ENCODE measurements at regions not wholly inside any gene's neighbourhood (a gene's known extent, or its start where the extent isn't known, plus 50 kb on each side); places are given as distances from the start of the nearest gene placed in this dataset.

- peak; percentile 75 for DNase-seq (ENCODE audit: low read depth in 2 of 2)
Measured at GRCh38 chr7:42452356-42452755, 215.3 kb upstream of the GLI3 start.

- no peak for DNase-seq (ENCODE audit: low read depth in 2 of 2)
Measured at GRCh38 chr7:42449431-42449830, 212.4 kb upstream of the GLI3 start.

- DNase-seq (ENCODE audit: low read depth in 2 of 2), result no peak
Measured at GRCh38 chr7:42448901-42449300, 211.9 kb upstream of the GLI3 start.

GRCh38 chr7:42445691-42446090 lies 208.7 kb upstream of the GLI3 start:
- DNase-seq (ENCODE audit: low read depth in 2 of 2), result no peak

- no peak for DNase-seq (ENCODE audit: low read depth in 2 of 2)
Measured at GRCh38 chr7:42440951-42441350, 203.9 kb upstream of the GLI3 start.

GRCh38 chr7:42432644-42433043 lies 195.6 kb upstream of the GLI3 start:
- DNase-seq (ENCODE audit: low read depth in 2 of 2), result no peak

- DNase-seq (ENCODE audit: low read depth in 2 of 2), result no peak
Measured at GRCh38 chr7:42431873-42432272, 194.9 kb upstream of the GLI3 start.

GRCh38 chr7:42429339-42429738 lies 192.3 kb upstream of the GLI3 start:
- DNase-seq (ENCODE audit: low read depth in 2 of 2), result no peak

- no peak for DNase-seq (ENCODE audit: low read depth in 2 of 2)
Measured at GRCh38 chr7:42426163-42426562, 189.2 kb upstream of the GLI3 start.

- DNase-seq (ENCODE audit: low read depth in 2 of 2), result peak; percentile 24 to 25
Measured at GRCh38 chr7:42414941-42415505, 178.0 kb upstream of the GLI3 start.

GRCh38 chr7:42414028-42414427 lies 177.0 kb upstream of the GLI3 start:
- peak in 1 of 2 experiments; percentile 17 for DNase-seq (ENCODE audit: low read depth in 2 of 2)

GRCh38 chr7:42409296-42409695 lies 172.3 kb upstream of the GLI3 start:
- DNase-seq (ENCODE audit: low read depth in 2 of 2), result no peak

- no peak for DNase-seq (ENCODE audit: low read depth in 2 of 2)
Measured at GRCh38 chr7:42407833-42408232, 170.8 kb upstream of the GLI3 start.

- no peak for DNase-seq (ENCODE audit: low read depth in 2 of 2)
Measured at GRCh38 chr7:42407021-42407710, 170.2 kb upstream of the GLI3 start.

- no peak for DNase-seq (ENCODE audit: low read depth in 2 of 2)
Measured at GRCh38 chr7:42406358-42406757, 169.3 kb upstream of the GLI3 start.

- no peak for DNase-seq (ENCODE audit: low read depth in 2 of 2)
Measured at GRCh38 chr7:42405782-42406181, 168.8 kb upstream of the GLI3 start.

GRCh38 chr7:42403831-42404230 lies 166.8 kb upstream of the GLI3 start:
- DNase-seq (ENCODE audit: low read depth in 2 of 2), result no peak

GRCh38 chr7:42400961-42401360 lies 164.0 kb upstream of the GLI3 start:
- no peak for DNase-seq (ENCODE audit: low read depth in 2 of 2)

- no peak for DNase-seq (ENCODE audit: low read depth in 2 of 2)
Measured at GRCh38 chr7:42400211-42400772, 163.3 kb upstream of the GLI3 start.

- DNase-seq (ENCODE audit: low read depth in 2 of 2), result no peak
Measured at GRCh38 chr7:42395607-42396006, 158.6 kb upstream of the GLI3 start.

GRCh38 chr7:42392826-42393225 lies 155.8 kb upstream of the GLI3 start:
- DNase-seq (ENCODE audit: low read depth in 2 of 2), result no peak

GRCh38 chr7:42389697-42390096 lies 152.7 kb upstream of the GLI3 start:
- DNase-seq (ENCODE audit: low read depth in 2 of 2), result no peak

- no peak for DNase-seq (ENCODE audit: low read depth in 2 of 2)
Measured at GRCh38 chr7:42385912-42386311, 148.9 kb upstream of the GLI3 start.

- DNase-seq (ENCODE audit: low read depth in 2 of 2), result no peak
Measured at GRCh38 chr7:42381161-42381560, 144.2 kb upstream of the GLI3 start.

All from fibroblast of skin of left quadriceps (primary cell).